ENCODE measurements at regions not wholly inside any gene's neighbourhood (a gene's known extent, or its start where the extent isn't known, plus 50 kb on each side); places are given as distances from the start of the nearest gene placed in this dataset.

DNA sequence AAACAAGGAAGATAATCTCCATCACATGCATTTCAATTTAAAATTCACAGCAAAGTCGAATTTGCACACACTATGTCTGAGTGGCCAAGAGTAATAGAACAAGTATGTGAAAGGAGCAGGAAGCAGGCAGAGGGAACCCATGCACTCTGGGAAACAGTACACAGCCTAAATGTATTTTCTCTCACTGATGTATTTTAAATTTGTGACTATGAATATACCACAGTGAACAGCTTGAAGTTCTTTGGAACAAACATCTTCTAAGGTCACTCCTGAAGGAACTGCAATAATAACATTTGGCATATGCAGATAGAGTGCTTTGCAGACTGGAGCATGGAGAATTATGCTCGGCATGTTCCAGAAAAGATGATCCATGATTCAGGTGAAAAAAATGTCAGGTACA lies 223.1 kb upstream of the PKN2 start:
- peaks cover 27% of the 10 kb centered on the region for H3K27me3 ChIP-seq (replicated peaks; ENCODE audit: insufficient read depth, low read depth, low read length, poor library complexity)
- intact Hi-C loops (cut with micrococcal nuclease; ENCODE audit: unreplicated experiment), result no loop called here
- H3K4me3 ChIP-seq (ENCODE audit: low read depth, low read length, poor library complexity, severe bottlenecking), result no peak overlapping the region
- H3K27ac ChIP-seq (ENCODE audit: low read depth, low read length, poor library complexity, severe bottlenecking), result no peak overlapping the region
- DNase-seq (ENCODE audit: low spot score), result no peak
- H3K4me1 ChIP-seq (ENCODE audit: insufficient read depth, low read length, poor library complexity, severe bottlenecking), result peaks cover 6% of the 10 kb centered on the region
- no peak for TF ChIP-seq EZH2 (IDR thresholded peaks at IDR 0.05; ENCODE audit: borderline replicate concordance, low read depth, low read length, poor library complexity, severe bottlenecking)
- TF ChIP-seq, protein P1, sequence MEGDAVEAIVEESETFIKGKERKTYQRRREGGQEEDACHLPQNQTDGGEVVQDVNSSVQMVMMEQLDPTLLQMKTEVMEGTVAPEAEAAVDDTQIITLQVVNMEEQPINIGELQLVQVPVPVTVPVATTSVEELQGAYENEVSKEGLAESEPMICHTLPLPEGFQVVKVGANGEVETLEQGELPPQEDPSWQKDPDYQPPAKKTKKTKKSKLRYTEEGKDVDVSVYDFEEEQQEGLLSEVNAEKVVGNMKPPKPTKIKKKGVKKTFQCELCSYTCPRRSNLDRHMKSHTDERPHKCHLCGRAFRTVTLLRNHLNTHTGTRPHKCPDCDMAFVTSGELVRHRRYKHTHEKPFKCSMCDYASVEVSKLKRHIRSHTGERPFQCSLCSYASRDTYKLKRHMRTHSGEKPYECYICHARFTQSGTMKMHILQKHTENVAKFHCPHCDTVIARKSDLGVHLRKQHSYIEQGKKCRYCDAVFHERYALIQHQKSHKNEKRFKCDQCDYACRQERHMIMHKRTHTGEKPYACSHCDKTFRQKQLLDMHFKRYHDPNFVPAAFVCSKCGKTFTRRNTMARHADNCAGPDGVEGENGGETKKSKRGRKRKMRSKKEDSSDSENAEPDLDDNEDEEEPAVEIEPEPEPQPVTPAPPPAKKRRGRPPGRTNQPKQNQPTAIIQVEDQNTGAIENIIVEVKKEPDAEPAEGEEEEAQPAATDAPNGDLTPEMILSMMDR (conservative IDR thresholded peaks at IDR 0.05; ENCODE audit: low read depth, low read length), result no peak
- ChIA-PET POLR2A (ENCODE audit: low non-redundant PET) (no interaction called here), CTCF (no interaction called here)
- no TSS peak for BruUV-seq (replicated peaks)
- H3K9me3 ChIP-seq (ENCODE audit: low read depth, low read length, poor library complexity, severe bottlenecking), result no peaks in the 10 kb centered on the region
- no peaks in the 10 kb centered on the region for H3K36me3 ChIP-seq (ENCODE audit: insufficient read depth, low read length, poor library complexity, severe bottlenecking)

DNA sequence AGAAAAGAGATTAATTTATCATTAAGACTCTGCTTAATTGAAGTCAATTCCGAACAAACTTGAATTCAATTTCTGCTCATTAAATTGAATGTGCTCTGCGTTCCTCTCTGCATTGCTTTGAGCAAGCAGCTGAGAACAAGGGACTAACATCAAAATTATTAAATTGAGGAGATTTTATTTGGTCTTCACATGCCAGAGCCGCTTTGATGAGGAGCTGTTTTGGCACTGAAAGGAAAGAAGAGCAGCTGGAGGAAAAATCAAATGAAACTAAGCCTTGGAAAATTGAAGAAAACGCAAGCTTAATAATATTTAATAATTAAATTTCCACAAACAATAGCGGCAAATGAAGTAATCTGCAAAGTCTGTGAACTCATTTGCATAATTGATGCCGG lies 222.0 kb upstream of the PKN2 start:
- no peak for DNase-seq (ENCODE audit: low spot score)
- H3K9me3 ChIP-seq (ENCODE audit: low read depth, low read length, poor library complexity, severe bottlenecking), result no peaks in the 10 kb centered on the region
- intact Hi-C loops (cut with micrococcal nuclease; ENCODE audit: unreplicated experiment), result no loop called here
- no TSS peak for BruUV-seq (replicated peaks)
- peak overlapping the region; percentile 37 for H3K4me3 ChIP-seq (ENCODE audit: low read depth, low read length, poor library complexity, severe bottlenecking)
- H3K27me3 ChIP-seq (replicated peaks; ENCODE audit: insufficient read depth, low read depth, low read length, poor library complexity), result peaks cover 27% of the 10 kb centered on the region
- H3K27ac ChIP-seq (ENCODE audit: low read depth, low read length, poor library complexity, severe bottlenecking), result no peak overlapping the region
- ChIA-PET CTCF (interaction anchor here (0.6 kb wide), 1 partner anchor 281 kb away, joined by 3 read pairs; no protein-coding TSS in a partner anchor), POLR2A (ENCODE audit: low non-redundant PET) (interaction anchor here (0.6 kb wide), 1 partner anchor 570 kb away, joined by 4 read pairs; no protein-coding TSS in a partner anchor)
- TF ChIP-seq, protein P1 (conservative IDR thresholded peaks at IDR 0.05; ENCODE audit: low read depth, low read length), result no peak
- no peak for TF ChIP-seq EZH2 (IDR thresholded peaks at IDR 0.05; ENCODE audit: borderline replicate concordance, low read depth, low read length, poor library complexity, severe bottlenecking)
- H3K36me3 ChIP-seq (ENCODE audit: insufficient read depth, low read length, poor library complexity, severe bottlenecking), result no peaks in the 10 kb centered on the region
- H3K4me1 ChIP-seq (ENCODE audit: insufficient read depth, low read length, poor library complexity, severe bottlenecking), result peaks cover 6% of the 10 kb centered on the region

DNA sequence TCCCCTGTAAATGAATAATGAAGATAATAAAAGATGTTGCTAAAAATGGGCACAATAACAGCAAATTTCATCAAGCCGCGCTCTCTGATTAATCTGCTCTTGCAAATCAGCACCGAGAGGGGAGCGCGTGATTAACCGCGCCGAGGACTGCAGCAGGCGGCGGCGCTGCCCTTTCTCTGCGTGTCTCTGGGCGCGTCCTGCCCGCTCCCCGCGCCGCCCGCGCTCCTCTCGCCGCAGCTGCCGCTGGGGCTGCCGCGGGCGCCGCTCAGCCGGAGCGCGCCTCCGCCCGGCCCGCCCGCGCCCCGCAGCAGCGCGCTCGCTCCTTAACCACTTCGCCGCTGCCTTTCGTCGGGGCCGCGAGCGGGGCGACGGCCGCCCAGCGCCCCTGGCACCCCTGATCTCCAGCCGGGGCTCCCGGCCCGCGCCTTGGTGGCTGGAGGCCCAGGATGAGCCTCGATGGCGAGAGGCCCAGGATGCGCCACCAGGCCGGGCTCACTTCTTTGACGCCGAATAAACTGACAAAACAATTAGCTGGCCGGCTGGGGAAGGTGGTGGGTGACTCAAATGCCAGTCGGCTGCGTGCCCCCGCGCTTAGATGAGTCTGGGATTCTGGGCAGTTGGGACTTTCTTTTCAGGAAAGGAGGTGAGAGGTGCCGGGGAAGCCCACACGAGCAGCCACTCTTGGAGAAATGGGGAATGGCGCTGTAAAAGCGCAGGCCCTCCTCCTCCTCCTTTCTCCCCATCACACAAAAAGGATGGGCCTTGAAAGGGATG lies 221.4 kb upstream of the PKN2 start:
- Histone ChIP-seq H3K27me3 (replicated peaks; ENCODE audit: insufficient read depth, low read depth, low read length, poor library complexity) (peaks cover 27% of the 10 kb centered on the region), H3K4me1 (ENCODE audit: insufficient read depth, low read length, poor library complexity, severe bottlenecking) (peaks cover 6% of the 10 kb centered on the region), H3K27ac (ENCODE audit: low read depth, low read length, poor library complexity, severe bottlenecking) (no peak overlapping the region), H3K4me3 (ENCODE audit: low read depth, low read length, poor library complexity, severe bottlenecking) (peak overlapping the region; percentile 37), H3K36me3 (ENCODE audit: insufficient read depth, low read length, poor library complexity, severe bottlenecking) (no peaks in the 10 kb centered on the region), H3K9me3 (ENCODE audit: low read depth, low read length, poor library complexity, severe bottlenecking) (no peaks in the 10 kb centered on the region)
- DNase-seq (ENCODE audit: low spot score), result peak; percentile 56
- intact Hi-C loops (cut with micrococcal nuclease; ENCODE audit: unreplicated experiment), result no loop called here
- BruUV-seq (replicated peaks), result no TSS peak
- TF ChIP-seq EZH2 (IDR thresholded peaks at IDR 0.05; ENCODE audit: borderline replicate concordance, low read depth, low read length, poor library complexity, severe bottlenecking), result no peak
- TF ChIP-seq, protein P1 (conservative IDR thresholded peaks at IDR 0.05; ENCODE audit: low read depth, low read length), result no peak
- POLR2A ChIA-PET (ENCODE audit: low non-redundant PET), result interaction anchor here (0.6 kb wide), 1 partner anchor 570 kb away, joined by 4 read pairs; no protein-coding TSS in a partner anchor
- CTCF ChIA-PET, result no interaction called here

All from A673 (cell line).